ENCODE measurements at regions not wholly inside any gene's neighbourhood (a gene's known extent, or its start where the extent isn't known, plus 50 kb on each side); places are given as distances from the start of the nearest gene placed in this dataset.

- no peaks in the 10 kb centered on the region for H3K79me2 ChIP-seq (ENCODE audit: low read length)
- H3K27ac ChIP-seq (ENCODE audit: low read length), result no peak overlapping the region
- no peak overlapping the region for H2AFZ ChIP-seq (ENCODE audit: low read length)
Measured at GRCh38 chr14:71408362-71409030, 501.2 kb downstream of the PCNX1 start.

GRCh38 chr14:71410578-71411284, 503.5 kb downstream of the PCNX1 start:
- DNase-seq, result no peak
- H3K4me2 ChIP-seq (ENCODE audit: low read depth, low read length, poor library complexity, severe bottlenecking), result no peak overlapping the region

More at GRCh38 chr14:71408362-71409030, 501.2 kb downstream of the PCNX1 start:
- H3K4me3 ChIP-seq (ENCODE audit: low read length), result no peak overlapping the region
- H3K27me3 ChIP-seq (ENCODE audit: low read length), result no peaks in the 10 kb centered on the region; the same call in 1 of the 2 replicates
- no peaks in the 10 kb centered on the region for H3K4me1 ChIP-seq (ENCODE audit: low read length)
- H3K9ac ChIP-seq (ENCODE audit: low read length), result no peak overlapping the region
- H3K9me3 ChIP-seq (ENCODE audit: low read length), result no peaks in the 10 kb centered on the region
- H3K4me2 ChIP-seq (ENCODE audit: low read depth, low read length, poor library complexity, severe bottlenecking), result no peak overlapping the region
- H3K9me2 ChIP-seq (replicated peaks; ENCODE audit: insufficient read depth, low read length), result no peaks in the 10 kb centered on the region
- peaks cover 20% of the 10 kb centered on the region for H4K20me1 ChIP-seq (ENCODE audit: insufficient read depth, low read depth, low read length)
- no peaks in the 10 kb centered on the region for H3K36me3 ChIP-seq (ENCODE audit: insufficient read depth, low read length)
- DNase-seq, result no peak

GRCh38 chr14:71411285-71411595, 504.0 kb downstream of the PCNX1 start:
- H3K27ac ChIP-seq (ENCODE audit: low read length), result no peak overlapping the region

More at GRCh38 chr14:71410578-71411284, 503.5 kb downstream of the PCNX1 start:
- Histone ChIP-seq H3K9me3 (ENCODE audit: low read length) (no peaks in the 10 kb centered on the region), H3K9me2 (replicated peaks; ENCODE audit: insufficient read depth, low read length) (no peaks in the 10 kb centered on the region), H4K20me1 (ENCODE audit: insufficient read depth, low read depth, low read length) (peaks cover 16% of the 10 kb centered on the region), H3K4me3 (ENCODE audit: low read length) (no peak overlapping the region), H3K27ac (ENCODE audit: low read length) (no peak overlapping the region), H3K36me3 (ENCODE audit: insufficient read depth, low read length) (no peaks in the 10 kb centered on the region), H3K27me3 (ENCODE audit: low read length) (no peaks in the 10 kb centered on the region; the same call in 1 of the 2 replicates), H3K9ac (ENCODE audit: low read length) (no peak overlapping the region), H3K4me1 (ENCODE audit: low read length) (no peaks in the 10 kb centered on the region), H3K79me2 (ENCODE audit: low read length) (no peaks in the 10 kb centered on the region), H2AFZ (ENCODE audit: low read length) (no peak overlapping the region)

GRCh38 chr14:71411738-71412137, 504.5 kb downstream of the PCNX1 start:
- no peak overlapping the region for H3K4me2 ChIP-seq (ENCODE audit: low read depth, low read length, poor library complexity, severe bottlenecking)
- H3K9me2 ChIP-seq (replicated peaks; ENCODE audit: insufficient read depth, low read length), result no peaks in the 10 kb centered on the region
- peaks cover 14% of the 10 kb centered on the region for H4K20me1 ChIP-seq (ENCODE audit: insufficient read depth, low read depth, low read length)
- no peaks in the 10 kb centered on the region for H3K4me1 ChIP-seq (ENCODE audit: low read length)
- DNase-seq, result no peak
- H3K27me3 ChIP-seq (ENCODE audit: low read length), result no peaks in the 10 kb centered on the region
- H3K4me3 ChIP-seq (ENCODE audit: low read length), result no peak overlapping the region
- no peak overlapping the region for H2AFZ ChIP-seq (ENCODE audit: low read length)
- no peaks in the 10 kb centered on the region for H3K9me3 ChIP-seq (ENCODE audit: low read length)
- no peak overlapping the region for H3K27ac ChIP-seq (ENCODE audit: low read length)
- H3K9ac ChIP-seq (ENCODE audit: low read length), result no peak overlapping the region
- H3K36me3 ChIP-seq (ENCODE audit: insufficient read depth, low read length), result no peaks in the 10 kb centered on the region
- H3K79me2 ChIP-seq (ENCODE audit: low read length), result no peaks in the 10 kb centered on the region

More at GRCh38 chr14:71411285-71411595, 504.0 kb downstream of the PCNX1 start:
- Histone ChIP-seq H3K9me2 (replicated peaks; ENCODE audit: insufficient read depth, low read length) (no peaks in the 10 kb centered on the region), H3K9me3 (ENCODE audit: low read length) (no peaks in the 10 kb centered on the region), H3K79me2 (ENCODE audit: low read length) (no peaks in the 10 kb centered on the region), H3K36me3 (ENCODE audit: insufficient read depth, low read length) (no peaks in the 10 kb centered on the region), H3K4me1 (ENCODE audit: low read length) (no peaks in the 10 kb centered on the region), H4K20me1 (ENCODE audit: insufficient read depth, low read depth, low read length) (peaks cover 14% of the 10 kb centered on the region), H3K27me3 (ENCODE audit: low read length) (no peaks in the 10 kb centered on the region), H3K9ac (ENCODE audit: low read length) (no peak overlapping the region), H3K4me2 (ENCODE audit: low read depth, low read length, poor library complexity, severe bottlenecking) (no peak overlapping the region), H3K4me3 (ENCODE audit: low read length) (no peak overlapping the region), H2AFZ (ENCODE audit: low read length) (no peak overlapping the region)
- no peak for DNase-seq

GRCh38 chr14:71414631-71415403, 507.6 kb downstream of the PCNX1 start:
- no peaks in the 10 kb centered on the region for H3K36me3 ChIP-seq (ENCODE audit: insufficient read depth, low read length)
- H3K4me1 ChIP-seq (ENCODE audit: low read length), result no peaks in the 10 kb centered on the region
- no peaks in the 10 kb centered on the region for H3K9me2 ChIP-seq (replicated peaks; ENCODE audit: insufficient read depth, low read length)
- H3K9me3 ChIP-seq (ENCODE audit: low read length), result no peaks in the 10 kb centered on the region
- H3K27ac ChIP-seq (ENCODE audit: low read length), result no peak overlapping the region
- no peak overlapping the region for H3K9ac ChIP-seq (ENCODE audit: low read length)
- no peak overlapping the region for H3K4me2 ChIP-seq (ENCODE audit: low read depth, low read length, poor library complexity, severe bottlenecking)
- no peaks in the 10 kb centered on the region for H3K79me2 ChIP-seq (ENCODE audit: low read length)
- H2AFZ ChIP-seq (ENCODE audit: low read length), result no peak overlapping the region
- H4K20me1 ChIP-seq (ENCODE audit: insufficient read depth, low read depth, low read length), result peaks cover 11% of the 10 kb centered on the region
- DNase-seq, result no peak
- no peak overlapping the region for H3K4me3 ChIP-seq (ENCODE audit: low read length)
- no peaks in the 10 kb centered on the region for H3K27me3 ChIP-seq (ENCODE audit: low read length)

- Histone ChIP-seq H3K9me3 (ENCODE audit: low read length) (no peaks in the 10 kb centered on the region), H3K27me3 (ENCODE audit: low read length) (no peaks in the 10 kb centered on the region), H4K20me1 (ENCODE audit: insufficient read depth, low read depth, low read length) (peaks cover 7% of the 10 kb centered on the region), H3K9ac (ENCODE audit: low read length) (no peak overlapping the region), H3K4me1 (ENCODE audit: low read length) (no peaks in the 10 kb centered on the region), H3K4me3 (ENCODE audit: low read length) (no peak overlapping the region), H2AFZ (ENCODE audit: low read length) (no peak overlapping the region), H3K4me2 (ENCODE audit: low read depth, low read length, poor library complexity, severe bottlenecking) (no peak overlapping the region), H3K36me3 (ENCODE audit: insufficient read depth, low read length) (no peaks in the 10 kb centered on the region), H3K27ac (ENCODE audit: low read length) (no peak overlapping the region), H3K9me2 (replicated peaks; ENCODE audit: insufficient read depth, low read length) (no peaks in the 10 kb centered on the region), H3K79me2 (ENCODE audit: low read length) (no peaks in the 10 kb centered on the region)
- DNase-seq, result no peak
Measured at GRCh38 chr14:71415404-71415690, 508.1 kb downstream of the PCNX1 start.

GRCh38 chr14:71416392-71416791, 509.1 kb downstream of the PCNX1 start:
- no peak for DNase-seq
- no peaks in the 10 kb centered on the region for H3K79me2 ChIP-seq (ENCODE audit: low read length)
- no peak overlapping the region for H2AFZ ChIP-seq (ENCODE audit: low read length)

GRCh38 chr14:71418532-71419245, 511.4 kb downstream of the PCNX1 start:
- no peaks in the 10 kb centered on the region for H3K79me2 ChIP-seq (ENCODE audit: low read length)
- no peaks in the 10 kb centered on the region for H3K9me2 ChIP-seq (replicated peaks; ENCODE audit: insufficient read depth, low read length)
- H3K36me3 ChIP-seq (ENCODE audit: insufficient read depth, low read length), result no peaks in the 10 kb centered on the region
- no peaks in the 10 kb centered on the region for H3K9me3 ChIP-seq (ENCODE audit: low read length)
- no peak for DNase-seq
- H3K27ac ChIP-seq (ENCODE audit: low read length), result no peak overlapping the region
- H2AFZ ChIP-seq (ENCODE audit: low read length), result no peak overlapping the region
- H3K4me3 ChIP-seq (ENCODE audit: low read length), result no peak overlapping the region
- H3K4me1 ChIP-seq (ENCODE audit: low read length), result no peaks in the 10 kb centered on the region
- H4K20me1 ChIP-seq (ENCODE audit: insufficient read depth, low read depth, low read length), result no peaks in the 10 kb centered on the region
- H3K9ac ChIP-seq (ENCODE audit: low read length), result no peak overlapping the region
- H3K4me2 ChIP-seq (ENCODE audit: low read depth, low read length, poor library complexity, severe bottlenecking), result no peak overlapping the region
- H3K27me3 ChIP-seq (ENCODE audit: low read length), result no peaks in the 10 kb centered on the region

More at GRCh38 chr14:71416392-71416791, 509.1 kb downstream of the PCNX1 start:
- no peaks in the 10 kb centered on the region for H3K9me2 ChIP-seq (replicated peaks; ENCODE audit: insufficient read depth, low read length)
- no peaks in the 10 kb centered on the region for H3K36me3 ChIP-seq (ENCODE audit: insufficient read depth, low read length)
- H3K9me3 ChIP-seq (ENCODE audit: low read length), result no peaks in the 10 kb centered on the region
- H3K9ac ChIP-seq (ENCODE audit: low read length), result no peak overlapping the region
- H3K4me2 ChIP-seq (ENCODE audit: low read depth, low read length, poor library complexity, severe bottlenecking), result no peak overlapping the region
- no peak overlapping the region for H3K27ac ChIP-seq (ENCODE audit: low read length)
- no peaks in the 10 kb centered on the region for H3K27me3 ChIP-seq (ENCODE audit: low read length)
- H3K4me1 ChIP-seq (ENCODE audit: low read length), result no peaks in the 10 kb centered on the region
- H3K4me3 ChIP-seq (ENCODE audit: low read length), result no peak overlapping the region
- peaks cover 5% of the 10 kb centered on the region for H4K20me1 ChIP-seq (ENCODE audit: insufficient read depth, low read depth, low read length)
